ENCODE measurements at regions not wholly inside any gene's neighbourhood (a gene's known extent, or its start where the extent isn't known, plus 50 kb on each side); places are given as distances from the start of the nearest gene placed in this dataset.

DNA sequence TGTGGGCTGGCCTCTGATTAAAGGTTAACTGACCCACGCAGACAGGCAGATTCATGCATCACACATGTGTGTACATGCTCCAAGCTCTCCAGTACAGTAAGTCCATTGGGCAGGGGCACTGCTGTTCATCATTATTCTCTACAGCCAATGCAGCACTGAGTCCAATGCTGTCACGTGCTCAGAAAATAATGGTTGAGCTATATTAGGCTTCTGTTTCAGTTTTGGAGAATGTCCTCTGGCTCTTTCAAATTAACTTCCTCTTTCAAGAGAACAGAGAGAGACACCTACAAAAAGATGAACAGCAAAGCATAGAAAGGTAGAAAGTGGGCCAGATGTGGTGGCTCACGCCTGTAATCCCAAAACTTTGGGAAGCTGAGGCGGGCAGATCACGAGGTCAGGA lies 202.6 kb downstream of the MEX3B start:
- TF ChIP-seq, protein P1, sequence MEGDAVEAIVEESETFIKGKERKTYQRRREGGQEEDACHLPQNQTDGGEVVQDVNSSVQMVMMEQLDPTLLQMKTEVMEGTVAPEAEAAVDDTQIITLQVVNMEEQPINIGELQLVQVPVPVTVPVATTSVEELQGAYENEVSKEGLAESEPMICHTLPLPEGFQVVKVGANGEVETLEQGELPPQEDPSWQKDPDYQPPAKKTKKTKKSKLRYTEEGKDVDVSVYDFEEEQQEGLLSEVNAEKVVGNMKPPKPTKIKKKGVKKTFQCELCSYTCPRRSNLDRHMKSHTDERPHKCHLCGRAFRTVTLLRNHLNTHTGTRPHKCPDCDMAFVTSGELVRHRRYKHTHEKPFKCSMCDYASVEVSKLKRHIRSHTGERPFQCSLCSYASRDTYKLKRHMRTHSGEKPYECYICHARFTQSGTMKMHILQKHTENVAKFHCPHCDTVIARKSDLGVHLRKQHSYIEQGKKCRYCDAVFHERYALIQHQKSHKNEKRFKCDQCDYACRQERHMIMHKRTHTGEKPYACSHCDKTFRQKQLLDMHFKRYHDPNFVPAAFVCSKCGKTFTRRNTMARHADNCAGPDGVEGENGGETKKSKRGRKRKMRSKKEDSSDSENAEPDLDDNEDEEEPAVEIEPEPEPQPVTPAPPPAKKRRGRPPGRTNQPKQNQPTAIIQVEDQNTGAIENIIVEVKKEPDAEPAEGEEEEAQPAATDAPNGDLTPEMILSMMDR (conservative IDR thresholded peaks at IDR 0.05; ENCODE audit: low read length), result no peak
- TF ChIP-seq EZH2phosphoT487 (IDR thresholded peaks at IDR 0.05; ENCODE audit: borderline replicate concordance), result no peak

Data from Loucy (cell line).